Activated CD8-positive, alpha-beta T cell treated with anti-CD3 and anti-CD28 coated beads for 36 hours (primary cell): ENCODE measurements at regions not wholly inside any gene's neighbourhood (a gene's known extent, or its start where the extent isn't known, plus 50 kb on each side); places are given as distances from the start of the nearest gene placed in this dataset.
"Not testable (repeated sequence)": the region's sequence is repeated elsewhere in the genome, so short reads cannot be mapped to it uniquely, and the experiment has no call there.

Experiments
- ATAC-seq: fragments of 200-7000 bp; cut with Tn5 transposase; one replicate; pipeline ENCODE4 v1.10.0; 2021; ENCODE audit warnings: mild to moderate bottlenecking, moderate library complexity
- CTCF ChIA-PET: fragments of 350-600 bp; sonication (Branson Sonifier 250); formaldehyde crosslinking; loops from one replicate; lab custom pipeline; 2021; ENCODE audit warnings: antibody characterized with exemption; lab: Charles Lee
- POLR2A ChIA-PET: fragments of 350-600 bp; sonication (Branson Sonifier 250); formaldehyde crosslinking; loops from one replicate; lab custom pipeline; 2021; ENCODE audit warnings: antibody characterized with exemption; lab: Charles Lee
- DNase-seq: peaks from one replicate; pipeline ENCODE4 v3.0.0-alpha.2; 2020
- H3K27ac Mint-ChIP-seq: one replicate; pipeline ENCODE4 v1.8.0; 2021; ENCODE audit warnings: mild to moderate bottlenecking, mixed read lengths
- H3K27me3 Mint-ChIP-seq: one replicate; pipeline ENCODE4 v1.8.0; 2021; ENCODE audit warnings: mixed read lengths
- H3K36me3 Mint-ChIP-seq: one replicate; pipeline ENCODE4 v1.8.0; 2021; ENCODE audit warnings: low read depth, mixed read lengths
- H3K4me1 Mint-ChIP-seq: one replicate; pipeline ENCODE4 v1.8.0; 2021; ENCODE audit warnings: low read depth, mixed read lengths
- H3K4me3 Mint-ChIP-seq: one replicate; pipeline ENCODE4 v1.8.0; 2021; ENCODE audit warnings: mild to moderate bottlenecking, moderate library complexity, mixed read lengths
- H3K9me3 Mint-ChIP-seq: one replicate; pipeline ENCODE4 v1.8.0; 2021; ENCODE audit warnings: mixed read lengths
- intact Hi-C: fragments of 100-400 bp; cut with micrococcal nuclease; formaldehyde crosslinking; loops from one replicate; pipeline ENCODE4 v1.10.0; 2022
- TF ChIP-seq, protein P1 (sequence below): fragments of 200-600 bp; IDR thresholded peaks from one replicate; pipeline ENCODE4 v1.8.0; 2022; ENCODE audit warnings: antibody characterized with exemption, mild to moderate bottlenecking

GRCh38 chr7:24442170-24442777 lies 131.0 kb upstream of the PALS2 start:
- Mint-ChIP-seq H3K4me3 (no peak overlapping the region), H3K4me1 (no peaks in the 10 kb centered on the region), H3K27ac (no peak overlapping the region), H3K27me3 (peaks cover 6% of the 10 kb centered on the region), H3K9me3 (no peaks in the 10 kb centered on the region), H3K36me3 (no peaks in the 10 kb centered on the region)
- TF ChIP-seq, protein P1, sequence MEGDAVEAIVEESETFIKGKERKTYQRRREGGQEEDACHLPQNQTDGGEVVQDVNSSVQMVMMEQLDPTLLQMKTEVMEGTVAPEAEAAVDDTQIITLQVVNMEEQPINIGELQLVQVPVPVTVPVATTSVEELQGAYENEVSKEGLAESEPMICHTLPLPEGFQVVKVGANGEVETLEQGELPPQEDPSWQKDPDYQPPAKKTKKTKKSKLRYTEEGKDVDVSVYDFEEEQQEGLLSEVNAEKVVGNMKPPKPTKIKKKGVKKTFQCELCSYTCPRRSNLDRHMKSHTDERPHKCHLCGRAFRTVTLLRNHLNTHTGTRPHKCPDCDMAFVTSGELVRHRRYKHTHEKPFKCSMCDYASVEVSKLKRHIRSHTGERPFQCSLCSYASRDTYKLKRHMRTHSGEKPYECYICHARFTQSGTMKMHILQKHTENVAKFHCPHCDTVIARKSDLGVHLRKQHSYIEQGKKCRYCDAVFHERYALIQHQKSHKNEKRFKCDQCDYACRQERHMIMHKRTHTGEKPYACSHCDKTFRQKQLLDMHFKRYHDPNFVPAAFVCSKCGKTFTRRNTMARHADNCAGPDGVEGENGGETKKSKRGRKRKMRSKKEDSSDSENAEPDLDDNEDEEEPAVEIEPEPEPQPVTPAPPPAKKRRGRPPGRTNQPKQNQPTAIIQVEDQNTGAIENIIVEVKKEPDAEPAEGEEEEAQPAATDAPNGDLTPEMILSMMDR = no peak
- intact Hi-C loops = no loop called here
- CTCF ChIA-PET = interaction anchor here (1.1 kb wide), 3 partner anchors 10 to 656 kb away, joined by 3 read pairs; no protein-coding TSS in a partner anchor
- ATAC-seq (no peak), DNase-seq (no peak)
- POLR2A ChIA-PET = no interaction called here

DNA sequence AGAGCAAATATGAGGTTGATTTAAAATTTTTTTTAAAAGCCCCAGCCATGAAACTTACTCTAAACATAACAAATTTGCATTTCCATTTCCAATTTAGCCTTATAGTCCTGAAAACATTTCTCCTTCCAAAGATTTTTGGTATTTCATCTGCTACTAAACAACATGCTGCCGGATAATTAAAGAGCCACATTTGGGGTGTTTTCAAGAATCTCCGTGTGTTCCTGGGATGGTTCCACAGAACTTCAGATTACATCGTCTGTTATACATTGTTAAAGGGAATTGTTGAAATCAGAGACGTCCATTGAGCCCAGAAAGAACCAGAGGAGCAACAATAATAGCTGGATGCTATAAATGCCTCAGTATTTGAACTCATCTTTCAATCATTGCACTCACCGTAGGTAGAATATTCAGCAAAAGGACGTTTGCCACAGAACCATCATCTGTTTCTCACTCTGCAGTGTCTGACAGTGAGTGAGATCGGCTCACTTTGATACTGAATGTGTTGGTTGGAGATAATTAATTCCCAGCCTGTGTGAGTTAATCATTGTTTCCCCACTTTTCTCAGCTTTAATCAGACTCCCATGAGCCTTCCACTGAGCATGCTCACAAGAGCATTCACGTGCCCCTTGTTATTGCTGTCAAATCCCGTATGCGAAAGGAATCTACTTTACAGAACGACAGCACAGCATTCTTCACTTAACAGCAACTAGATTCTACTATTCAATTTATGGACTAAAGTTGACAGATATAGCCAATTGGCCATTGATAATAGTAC lies 128.4 kb upstream of the PALS2 start:
- ATAC-seq (no peak), DNase-seq (no peak)
- ChIA-PET POLR2A (no interaction called here), CTCF (no interaction called here)
- H3K27me3 Mint-ChIP-seq = peaks cover 6% of the 10 kb centered on the region
- no peaks in the 10 kb centered on the region for H3K36me3 Mint-ChIP-seq
- intact Hi-C loops = no loop called here
- H3K27ac Mint-ChIP-seq = no peak overlapping the region
- H3K4me1 Mint-ChIP-seq = no peaks in the 10 kb centered on the region
- H3K4me3 Mint-ChIP-seq = no peak overlapping the region
- H3K9me3 Mint-ChIP-seq = no peaks in the 10 kb centered on the region
- TF ChIP-seq, protein P1 = no peak

DNA sequence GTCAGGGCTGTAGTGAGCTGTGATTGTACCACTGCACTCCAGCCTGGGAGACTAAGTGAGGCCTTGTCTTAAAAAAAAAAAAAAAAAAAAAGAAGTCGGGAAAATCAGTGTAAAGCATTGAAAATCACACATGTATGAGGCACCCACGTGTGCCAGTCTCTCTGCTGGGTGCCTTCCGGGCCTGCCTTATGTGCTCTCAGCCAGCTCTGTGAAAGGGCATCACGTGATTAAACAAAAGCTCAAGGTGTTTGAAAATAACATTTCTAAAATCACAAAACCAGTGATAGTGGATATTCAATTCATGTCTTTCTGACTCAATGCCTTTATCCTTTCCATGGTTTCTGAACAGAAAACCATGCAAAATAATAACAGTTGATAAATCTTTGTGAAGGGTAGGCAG lies 125.2 kb upstream of the PALS2 start:
- ChIA-PET POLR2A (no interaction called here), CTCF (no interaction called here)
- TF ChIP-seq, protein P1 = no peak
- no peak overlapping the region for H3K4me3 Mint-ChIP-seq
- DNase-seq (no peak), ATAC-seq (no peak)
- peaks cover 6% of the 10 kb centered on the region for H3K27me3 Mint-ChIP-seq
- no peaks in the 10 kb centered on the region for H3K36me3 Mint-ChIP-seq
- H3K9me3 Mint-ChIP-seq = no peaks in the 10 kb centered on the region
- no peak overlapping the region for H3K27ac Mint-ChIP-seq
- intact Hi-C loops = no loop called here
- no peaks in the 10 kb centered on the region for H3K4me1 Mint-ChIP-seq

DNA sequence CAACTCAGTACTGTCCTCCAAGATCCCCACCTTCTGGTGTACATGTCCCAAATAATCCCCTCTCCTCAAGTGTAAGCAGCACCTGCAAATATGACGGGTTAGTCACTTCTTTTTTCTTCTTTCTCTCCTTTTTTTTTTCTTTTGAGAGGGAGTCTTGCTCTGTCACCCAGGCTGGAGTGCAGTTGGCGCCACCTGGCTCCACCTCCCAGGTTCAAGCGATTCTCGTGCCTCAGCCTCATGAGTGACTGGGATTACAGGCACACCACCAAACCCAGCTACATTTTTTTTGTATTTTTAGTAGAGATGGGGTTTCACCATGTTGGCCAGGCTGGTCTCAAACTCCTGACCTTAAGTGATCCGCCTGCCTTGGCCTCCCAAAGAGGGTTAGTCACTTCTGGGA lies 123.8 kb upstream of the PALS2 start:
- POLR2A ChIA-PET, H3K4me3 Mint-ChIP-seq, H3K36me3 Mint-ChIP-seq, H3K27ac Mint-ChIP-seq, H3K9me3 Mint-ChIP-seq, H3K27me3 Mint-ChIP-seq, H3K4me1 Mint-ChIP-seq, DNase-seq, ATAC-seq, intact Hi-C loops, CTCF ChIA-PET: not testable (repeated sequence)

- TF ChIP-seq, protein P1 = no peak
- intact Hi-C loops = no loop called here
- Mint-ChIP-seq H3K9me3 (no peaks in the 10 kb centered on the region), H3K4me3 (no peak overlapping the region), H3K27ac (no peak overlapping the region), H3K27me3 (peaks cover 6% of the 10 kb centered on the region), H3K4me1 (no peaks in the 10 kb centered on the region), H3K36me3 (no peaks in the 10 kb centered on the region)
- ChIA-PET POLR2A (no interaction called here), CTCF (no interaction called here)
- no peak for DNase-seq
- no peak for ATAC-seq
Measured at GRCh38 chr7:24455813-24456525, 117.3 kb upstream of the PALS2 start.
